GM12874 (cell line): ENCODE measurements at regions not wholly inside any gene's neighbourhood (a gene's known extent, or its start where the extent isn't known, plus 50 kb on each side); places are given as distances from the start of the nearest gene placed in this dataset.

Source experiments
- CTCF ChIP-seq: IDR thresholded peaks from 2 replicates; pipeline ENCODE4 v1.5.1; 2011; ENCODE audit warnings: low read depth, mild to moderate bottlenecking, control low read depth, low read length, moderate library complexity; ENCODE audit not compliant: insufficient read depth

- no peak for TF ChIP-seq CTCF
Observed at GRCh38 chr3:41041899-41042298, 157.4 kb upstream of the CTNNB1 start.

GRCh38 chr3:41044523-41044922, 154.8 kb upstream of the CTNNB1 start:
- TF ChIP-seq CTCF: no peak

- TF ChIP-seq CTCF: no peak
Observed at GRCh38 chr3:41045491-41045890, 153.8 kb upstream of the CTNNB1 start.

GRCh38 chr3:41050144-41050543, 149.2 kb upstream of the CTNNB1 start:
- no peak for TF ChIP-seq CTCF

GRCh38 chr3:41053220-41053619, 146.1 kb upstream of the CTNNB1 start:
- TF ChIP-seq CTCF: no peak

GRCh38 chr3:41060106-41060505, 139.2 kb upstream of the CTNNB1 start:
- TF ChIP-seq CTCF: no peak

GRCh38 chr3:41064070-41064469, 135.2 kb upstream of the CTNNB1 start:
- no peak for TF ChIP-seq CTCF

- TF ChIP-seq CTCF: no peak
Observed at GRCh38 chr3:41064526-41064925, 134.8 kb upstream of the CTNNB1 start.
